Chondrocyte (in vitro differentiated cells): ENCODE measurements at regions not wholly inside any gene's neighbourhood (a gene's known extent, or its start where the extent isn't known, plus 50 kb on each side); places are given as distances from the start of the nearest gene placed in this dataset.

Source experiments
- DNase-seq: peaks from one replicate; pipeline ENCODE4 v3.0.0; 2021; ENCODE audit warnings: mixed read lengths, low spot score
- H3K27ac Mint-ChIP-seq: one replicate; pipeline ENCODE4 v1.8.0; 2021; ENCODE audit warnings: mild to moderate bottlenecking, moderate library complexity, mixed read lengths; ENCODE audit not compliant: unreplicated experiment
- H3K27me3 Mint-ChIP-seq: 2 replicates; pipeline ENCODE4 v1.8.0; 2021; ENCODE audit warnings: low read depth, mixed read lengths
- H3K36me3 Mint-ChIP-seq: 2 replicates; pipeline ENCODE4 v1.8.0; 2021; ENCODE audit warnings: low read depth, mixed read lengths
- H3K4me1 Mint-ChIP-seq: 2 replicates; pipeline ENCODE4 v1.8.0; 2021; ENCODE audit warnings: low read depth, mild to moderate bottlenecking, mixed read lengths
- H3K4me3 Mint-ChIP-seq: one replicate; pipeline ENCODE4 v1.8.0; 2021; ENCODE audit warnings: mild to moderate bottlenecking, moderate library complexity, mixed read lengths; ENCODE audit not compliant: unreplicated experiment
- H3K9me3 Mint-ChIP-seq: 2 replicates; pipeline ENCODE4 v1.8.0; 2021; ENCODE audit warnings: low read depth, mixed read lengths
- CTCF ChIP-seq: fragments of 200-600 bp; sonication (generic); IDR thresholded peaks from 2 replicates; pipeline ENCODE4 v1.5.0; 2021; ENCODE audit warnings: antibody characterized with exemption, mild to moderate bottlenecking, moderate library complexity

GRCh38 chrX:25198253-25198652 lies 182.5 kb upstream of the ARX start:
- DNase-seq, result no peak
- no peak for TF ChIP-seq CTCF
- H3K27me3 Mint-ChIP-seq, result no peaks in the 10 kb centered on the region
- no peaks in the 10 kb centered on the region for H3K9me3 Mint-ChIP-seq
- H3K4me1 Mint-ChIP-seq, result no peaks in the 10 kb centered on the region
- H3K4me3 Mint-ChIP-seq, result no peak overlapping the region
- no peaks in the 10 kb centered on the region for H3K36me3 Mint-ChIP-seq
- no peak overlapping the region for H3K27ac Mint-ChIP-seq

- H3K36me3 Mint-ChIP-seq, result no peaks in the 10 kb centered on the region
- H3K27me3 Mint-ChIP-seq, result peaks cover 4% of the 10 kb centered on the region
- no peaks in the 10 kb centered on the region for H3K9me3 Mint-ChIP-seq
- no peak overlapping the region for H3K27ac Mint-ChIP-seq
- H3K4me3 Mint-ChIP-seq, result no peak overlapping the region
- DNase-seq, result no peak
- H3K4me1 Mint-ChIP-seq, result no peaks in the 10 kb centered on the region
- TF ChIP-seq CTCF, result no peak
Measured at GRCh38 chrX:25196221-25196620, 180.5 kb upstream of the ARX start.

- TF ChIP-seq CTCF, result peak; percentile 22
- H3K4me3 Mint-ChIP-seq, result no peak overlapping the region
- no peak for DNase-seq
- no peaks in the 10 kb centered on the region for H3K4me1 Mint-ChIP-seq
- peaks cover 7% of the 10 kb centered on the region for H3K27me3 Mint-ChIP-seq
- no peak overlapping the region for H3K27ac Mint-ChIP-seq
- H3K9me3 Mint-ChIP-seq, result peaks cover 7% of the 10 kb centered on the region
- H3K36me3 Mint-ChIP-seq, result no peaks in the 10 kb centered on the region
Measured at GRCh38 chrX:25191403-25191802, 175.6 kb upstream of the ARX start.

GRCh38 chrX:25181775-25182174 lies 166.0 kb upstream of the ARX start:
- no peaks in the 10 kb centered on the region for H3K4me1 Mint-ChIP-seq
- H3K36me3 Mint-ChIP-seq, result no peaks in the 10 kb centered on the region
- H3K9me3 Mint-ChIP-seq, result peaks cover 3% of the 10 kb centered on the region
- no peak for DNase-seq
- H3K4me3 Mint-ChIP-seq, result no peak overlapping the region
- peaks cover 22% of the 10 kb centered on the region for H3K27me3 Mint-ChIP-seq
- H3K27ac Mint-ChIP-seq, result no peak overlapping the region
- TF ChIP-seq CTCF, result no peak

GRCh38 chrX:25180242-25180641 lies 164.5 kb upstream of the ARX start:
- Mint-ChIP-seq H3K4me3 (no peak overlapping the region), H3K27me3 (peaks cover 20% of the 10 kb centered on the region), H3K9me3 (no peaks in the 10 kb centered on the region)

More at GRCh38 chrX:25180242-25180641, 164.5 kb upstream of the ARX start:
- no peaks in the 10 kb centered on the region for H3K4me1 Mint-ChIP-seq
- H3K27ac Mint-ChIP-seq, result no peak overlapping the region
- no peaks in the 10 kb centered on the region for H3K36me3 Mint-ChIP-seq
- TF ChIP-seq CTCF, result no peak
- no peak for DNase-seq
